ENCODE measurements at regions not wholly inside any gene's neighbourhood (a gene's known extent, or its start where the extent isn't known, plus 50 kb on each side); places are given as distances from the start of the nearest gene placed in this dataset.

GRCh38 chr1:63266857-63267256 lies 55.5 kb upstream of the FOXD3 start:
- no peaks in the 10 kb centered on the region for H3K4me1 ChIP-seq (ENCODE audit: low read length)
- no peak overlapping the region for H2AFZ ChIP-seq (ENCODE audit: low read depth, low read length)
- no peak overlapping the region for H3K4me3 ChIP-seq (ENCODE audit: low read length)
- no peak overlapping the region for H3K27ac ChIP-seq (ENCODE audit: low read length)
- no peaks in the 10 kb centered on the region for H3K27me3 ChIP-seq (ENCODE audit: low read depth, low read length)
- H3K9ac ChIP-seq (ENCODE audit: low read length), result no peak overlapping the region
- no peak overlapping the region for H3K4me2 ChIP-seq (ENCODE audit: low read length)
- H4K20me1 ChIP-seq (ENCODE audit: insufficient read depth, low read length), result no peaks in the 10 kb centered on the region
- H3K9me3 ChIP-seq (ENCODE audit: insufficient read depth, low read length), result no peaks in the 10 kb centered on the region
- H3K79me2 ChIP-seq (ENCODE audit: low read length), result no peaks in the 10 kb centered on the region
- TF ChIP-seq EZH2phosphoT487 (IDR thresholded peaks at IDR 0.05; ENCODE audit: low read depth), result no peak
- TF ChIP-seq, protein P1, sequence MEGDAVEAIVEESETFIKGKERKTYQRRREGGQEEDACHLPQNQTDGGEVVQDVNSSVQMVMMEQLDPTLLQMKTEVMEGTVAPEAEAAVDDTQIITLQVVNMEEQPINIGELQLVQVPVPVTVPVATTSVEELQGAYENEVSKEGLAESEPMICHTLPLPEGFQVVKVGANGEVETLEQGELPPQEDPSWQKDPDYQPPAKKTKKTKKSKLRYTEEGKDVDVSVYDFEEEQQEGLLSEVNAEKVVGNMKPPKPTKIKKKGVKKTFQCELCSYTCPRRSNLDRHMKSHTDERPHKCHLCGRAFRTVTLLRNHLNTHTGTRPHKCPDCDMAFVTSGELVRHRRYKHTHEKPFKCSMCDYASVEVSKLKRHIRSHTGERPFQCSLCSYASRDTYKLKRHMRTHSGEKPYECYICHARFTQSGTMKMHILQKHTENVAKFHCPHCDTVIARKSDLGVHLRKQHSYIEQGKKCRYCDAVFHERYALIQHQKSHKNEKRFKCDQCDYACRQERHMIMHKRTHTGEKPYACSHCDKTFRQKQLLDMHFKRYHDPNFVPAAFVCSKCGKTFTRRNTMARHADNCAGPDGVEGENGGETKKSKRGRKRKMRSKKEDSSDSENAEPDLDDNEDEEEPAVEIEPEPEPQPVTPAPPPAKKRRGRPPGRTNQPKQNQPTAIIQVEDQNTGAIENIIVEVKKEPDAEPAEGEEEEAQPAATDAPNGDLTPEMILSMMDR (IDR thresholded peaks at IDR 0.05; ENCODE audit: low read depth, low read length), result no peak
- H3K36me3 ChIP-seq (replicated peaks; ENCODE audit: low read depth, low read length), result no peaks in the 10 kb centered on the region

- no peak for TF ChIP-seq EZH2phosphoT487 (IDR thresholded peaks at IDR 0.05; ENCODE audit: low read depth)
- TF ChIP-seq, protein P1 (IDR thresholded peaks at IDR 0.05; ENCODE audit: low read depth, low read length), result no peak
- no peak overlapping the region for H3K4me2 ChIP-seq (ENCODE audit: low read length)
- no peaks in the 10 kb centered on the region for H3K36me3 ChIP-seq (replicated peaks; ENCODE audit: low read depth, low read length)
- no peaks in the 10 kb centered on the region for H4K20me1 ChIP-seq (ENCODE audit: insufficient read depth, low read length)
- no peak overlapping the region for H3K4me3 ChIP-seq (ENCODE audit: low read length)
- no peaks in the 10 kb centered on the region for H3K79me2 ChIP-seq (ENCODE audit: low read length)
- H3K9ac ChIP-seq (ENCODE audit: low read length), result no peak overlapping the region
- H2AFZ ChIP-seq (ENCODE audit: low read depth, low read length), result no peak overlapping the region
- no peaks in the 10 kb centered on the region for H3K9me3 ChIP-seq (ENCODE audit: insufficient read depth, low read length)
- no peak overlapping the region for H3K27ac ChIP-seq (ENCODE audit: low read length)
- H3K27me3 ChIP-seq (ENCODE audit: low read depth, low read length), result no peaks in the 10 kb centered on the region
- no peaks in the 10 kb centered on the region for H3K4me1 ChIP-seq (ENCODE audit: low read length)
These were observed 53.5 kb upstream of the FOXD3 start for GRCh38 chr1:63268876-63269275.

DNA sequence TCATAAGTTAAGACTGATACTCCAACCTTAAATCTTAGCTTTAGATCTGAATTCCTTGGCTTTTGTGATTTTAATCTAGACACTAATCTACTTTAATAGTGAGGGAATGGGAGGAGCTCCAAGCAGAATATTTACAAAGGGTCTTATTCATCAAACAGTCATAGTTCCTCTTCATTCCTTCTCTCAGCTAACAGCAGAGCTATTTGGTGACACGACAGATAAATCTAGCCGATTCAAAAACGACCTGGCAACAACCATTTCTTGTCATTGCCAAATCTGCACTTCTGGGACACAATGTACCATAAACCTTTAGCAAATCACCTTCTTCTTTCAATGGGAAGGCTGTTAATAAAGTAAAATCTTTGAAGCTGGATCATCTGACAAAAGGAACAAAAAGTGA lies 52.8 kb upstream of the FOXD3 start:
- no peaks in the 10 kb centered on the region for H3K9me3 ChIP-seq (ENCODE audit: insufficient read depth, low read length)
- H3K4me2 ChIP-seq (ENCODE audit: low read length), result peak overlapping the region; percentile 41; the same call in 1 of the 2 replicates
- H3K79me2 ChIP-seq (ENCODE audit: low read length), result no peaks in the 10 kb centered on the region
- H4K20me1 ChIP-seq (ENCODE audit: insufficient read depth, low read length), result no peaks in the 10 kb centered on the region
- H3K9ac ChIP-seq (ENCODE audit: low read length), result no peak overlapping the region
- H3K4me3 ChIP-seq (ENCODE audit: low read length), result no peak overlapping the region
- H2AFZ ChIP-seq (ENCODE audit: low read depth, low read length), result no peak overlapping the region
- TF ChIP-seq, protein P1 (IDR thresholded peaks at IDR 0.05; ENCODE audit: low read depth, low read length), result no peak
- TF ChIP-seq EZH2phosphoT487 (IDR thresholded peaks at IDR 0.05; ENCODE audit: low read depth), result no peak
- no peaks in the 10 kb centered on the region for H3K36me3 ChIP-seq (replicated peaks; ENCODE audit: low read depth, low read length)
- no peak overlapping the region for H3K27ac ChIP-seq (ENCODE audit: low read length)
- no peaks in the 10 kb centered on the region for H3K27me3 ChIP-seq (ENCODE audit: low read depth, low read length)
- H3K4me1 ChIP-seq (ENCODE audit: low read length), result no peaks in the 10 kb centered on the region
